ENCODE measurements at regions not wholly inside any gene's neighbourhood (a gene's known extent, or its start where the extent isn't known, plus 50 kb on each side); places are given as distances from the start of the nearest gene placed in this dataset.

GRCh38 chr14:30340495-30340894 is 218.5 kb upstream of the G2E3 start:
- TF ChIP-seq CTCF (IDR thresholded peaks at IDR 0.05) (no peak), POLR2A (IDR thresholded peaks at IDR 0.05) (no peak), POLR2AphosphoS5 (IDR thresholded peaks at IDR 0.05) (no peak), EP300 (IDR thresholded peaks at IDR 0.05) (no peak)

Measured in gastroesophageal sphincter (tissue), 3 donors.